Caco-2 (cell line): ENCODE measurements at regions not wholly inside any gene's neighbourhood (a gene's known extent, or its start where the extent isn't known, plus 50 kb on each side); places are given as distances from the start of the nearest gene placed in this dataset.

Experiments used
- BruUV-seq: library from RNA; stranded (reverse); fragments of 400-500 nt; replicated peaks from 2 replicates; lab custom pipeline; 2021; lab: Mats Ljungman, UMichigan
- CTCF ChIA-PET: fragments of 300-600 bp; sonication (Branson Sonifier 250); formaldehyde crosslinking; loops from one replicate; lab custom pipeline; 2022; ENCODE audit warnings: antibody characterized with exemption; lab: Charles Lee
- POLR2A ChIA-PET: fragments of 300-600 bp; sonication (Branson Sonifier 250); formaldehyde crosslinking; loops from one replicate; lab custom pipeline; 2022; ENCODE audit warnings: antibody characterized with exemption; lab: Charles Lee
- DNase-seq, 2 experiments: peaks; one replicate each; pipeline versions ENCODE4 v3.0.0 to v3.0.0-alpha.2; 2020 to 2022
- H3K27me3 ChIP-seq: replicated peaks from 2 replicates; pipeline ENCODE4 v1.6.0; 2011; ENCODE audit warnings: low read length; ENCODE audit not compliant: control insufficient read depth, insufficient read depth
- H3K36me3 ChIP-seq: 2 replicates; pipeline ENCODE4 v1.5.1; 2011; ENCODE audit warnings: low read length; ENCODE audit not compliant: control insufficient read depth, insufficient read depth
- H3K4me1 ChIP-seq: fragments of 250-450 bp; sonication (Bioruptor Pico); 2 replicates; pipeline ENCODE4 v1.5.1; 2020; ENCODE audit warnings: mild to moderate bottlenecking
- H3K4me3 ChIP-seq: 2 replicates; pipeline ENCODE4 v1.5.1; 2011; ENCODE audit warnings: low read depth, mild to moderate bottlenecking, control low read depth, low read length
- H3K9me3 ChIP-seq: fragments of 250-450 bp; sonication (Bioruptor Pico); 2 replicates; pipeline ENCODE4 v1.5.1; 2020; ENCODE audit warnings: mild to moderate bottlenecking, moderate library complexity
- H3K27ac Mint-ChIP-seq: one replicate; pipeline ENCODE4 v1.8.0; 2022; ENCODE audit warnings: mixed read lengths; ENCODE audit not compliant: unreplicated experiment
- H3K27me3 Mint-ChIP-seq: one replicate; pipeline ENCODE4 v1.8.0; 2022; ENCODE audit warnings: mixed read lengths; ENCODE audit not compliant: insufficient read depth, unreplicated experiment
- H3K36me3 Mint-ChIP-seq: one replicate; pipeline ENCODE4 v1.8.0; 2022; ENCODE audit warnings: mild to moderate bottlenecking, mixed read lengths; ENCODE audit not compliant: insufficient read depth, unreplicated experiment
- H3K4me1 Mint-ChIP-seq: one replicate; pipeline ENCODE4 v1.8.0; 2022; ENCODE audit warnings: low read depth, mixed read lengths; ENCODE audit not compliant: unreplicated experiment
- H3K4me3 Mint-ChIP-seq: one replicate; pipeline ENCODE4 v1.8.0; 2022; ENCODE audit warnings: mild to moderate bottlenecking, moderate library complexity, mixed read lengths; ENCODE audit not compliant: unreplicated experiment
- H3K9me3 Mint-ChIP-seq: one replicate; pipeline ENCODE4 v1.8.0; 2022; ENCODE audit warnings: mixed read lengths; ENCODE audit not compliant: unreplicated experiment
- CTCF ChIP-seq, 2 experiments: fragments of 200-600 bp in 1 of 2; IDR thresholded peaks; 1 replicate in 1 of 2; 2 replicates in 1 of 2; pipeline versions ENCODE4 v1.5.1 to v1.8.0; 2011 to 2022; ENCODE audit warnings: antibody characterized with exemption in 1 of 2, control low read depth in 1 of 2, inconsistent platforms in 1 of 2, low read depth in 1 of 2, low read length in 1 of 2, mild to moderate bottlenecking in 1 of 2, moderate library complexity in 1 of 2; ENCODE audit not compliant: insufficient read depth in 1 of 2, severe bottlenecking in 1 of 2, unreplicated experiment in 1 of 2
- intact Hi-C: fragments of 100-400 bp; cut with micrococcal nuclease; formaldehyde crosslinking; loops from one replicate; pipeline ENCODE4 v1.10.0; 2022; ENCODE audit not compliant: unreplicated experiment

- no peak overlapping the region for H3K27ac Mint-ChIP-seq
- POLR2A ChIA-PET: interaction anchor here (0.7 kb wide), 1 partner anchor 23 kb away, joined by 3 read pairs; no protein-coding TSS in a partner anchor
- H3K4me3 Mint-ChIP-seq: no peak overlapping the region
- CTCF ChIA-PET: no interaction called here
- TF ChIP-seq CTCF (IDR thresholded peaks at IDR 0.05; ENCODE audit: insufficient read depth in 1 of 2, low read depth in 1 of 2, low read length in 1 of 2, severe bottlenecking in 1 of 2, unreplicated experiment in 1 of 2): no peak
- Histone ChIP-seq H3K36me3 (no peaks in the 10 kb centered on the region), H3K4me1 (peaks cover 4% of the 10 kb centered on the region; the same call in 1 of the 2 replicates), H3K27me3 (no peaks in the 10 kb centered on the region), H3K4me3 (no peak overlapping the region), H3K9me3 (no peaks in the 10 kb centered on the region)
- no peaks in the 10 kb centered on the region for H3K27me3 Mint-ChIP-seq
- no peak for DNase-seq
- no peaks in the 10 kb centered on the region for H3K9me3 Mint-ChIP-seq
- BruUV-seq: no TSS peak
- peaks cover 9% of the 10 kb centered on the region for H3K36me3 Mint-ChIP-seq
- intact Hi-C loops: no loop called here
- H3K4me1 Mint-ChIP-seq: peaks cover 23% of the 10 kb centered on the region
Observed at GRCh38 chr6:28751963-28752350, 171.8 kb downstream of the TRIM27 start.

GRCh38 chr6:28757429-28758045 is 166.2 kb downstream of the TRIM27 start:
- ChIA-PET POLR2A (no interaction called here), CTCF (no interaction called here)
- no peak for DNase-seq
- Mint-ChIP-seq H3K27me3 (no peaks in the 10 kb centered on the region), H3K4me3 (peak overlapping the region; percentile 88), H3K9me3 (no peaks in the 10 kb centered on the region), H3K4me1 (peaks cover 24% of the 10 kb centered on the region), H3K27ac (peak overlapping the region; percentile 79), H3K36me3 (peaks cover 11% of the 10 kb centered on the region)
- intact Hi-C loops: loop anchor here (1.0 kb wide), 1 partner anchor 37 kb away; no protein-coding TSS in a partner anchor
- H3K27me3 ChIP-seq: no peaks in the 10 kb centered on the region
- peak overlapping the region; percentile 33 for H3K4me3 ChIP-seq
- 0 out of 2 replicates have a peak, but pooled peaks cover 4% of the 10 kb centered on the region for H3K4me1 ChIP-seq
- no peaks in the 10 kb centered on the region for H3K36me3 ChIP-seq
- no peaks in the 10 kb centered on the region for H3K9me3 ChIP-seq
- no TSS peak for BruUV-seq
- no peak for TF ChIP-seq CTCF (IDR thresholded peaks at IDR 0.05; ENCODE audit: insufficient read depth in 1 of 2, low read depth in 1 of 2, low read length in 1 of 2, severe bottlenecking in 1 of 2, unreplicated experiment in 1 of 2)

DNA sequence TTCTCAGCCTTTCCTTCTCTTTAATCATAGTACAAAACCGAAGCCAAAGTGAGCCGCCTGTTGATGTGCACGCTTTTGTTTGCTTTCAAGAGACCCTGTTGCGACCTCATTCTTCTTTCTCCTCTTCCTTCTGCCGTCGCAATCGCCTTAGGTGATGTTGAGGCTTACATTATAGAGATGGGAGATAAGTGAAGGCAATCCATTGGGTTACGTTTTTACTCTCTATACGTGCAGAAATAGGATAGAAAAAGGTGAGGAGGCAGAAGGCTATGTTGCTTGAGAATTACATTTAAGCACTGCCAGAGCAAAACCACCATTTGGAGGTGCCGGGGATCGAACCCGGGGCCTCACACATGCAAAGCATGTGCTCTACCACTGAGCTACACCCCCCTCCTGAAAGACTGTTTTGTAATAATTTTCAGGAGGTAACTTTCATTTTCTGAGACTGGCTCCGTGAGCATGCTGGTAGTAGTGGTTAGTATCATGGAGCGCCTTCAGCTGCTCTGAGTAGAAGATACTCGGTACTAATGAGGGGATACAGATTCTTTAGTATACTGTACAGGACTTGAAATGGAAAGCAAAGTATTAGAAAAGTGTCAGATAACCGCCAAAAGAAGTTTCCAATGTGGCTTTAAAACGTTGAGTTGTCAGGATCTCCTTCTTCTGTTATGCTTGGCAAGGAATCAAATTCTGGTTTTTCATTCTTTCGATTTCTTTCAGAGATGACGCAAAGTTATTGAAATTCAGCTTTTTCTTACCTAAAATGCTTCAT is 165.6 kb downstream of the TRIM27 start:
- ChIA-PET CTCF (no interaction called here), POLR2A (interaction anchor here (1.0 kb wide), 1 partner anchor 423 kb away, joined by 3 read pairs; the partner anchor contains the start of gene ZSCAN31)
- Mint-ChIP-seq H3K4me3 (peak overlapping the region; percentile 88), H3K4me1 (peaks cover 24% of the 10 kb centered on the region), H3K27me3 (no peaks in the 10 kb centered on the region), H3K36me3 (peaks cover 11% of the 10 kb centered on the region), H3K27ac (peak overlapping the region; percentile 79), H3K9me3 (no peaks in the 10 kb centered on the region)
- Histone ChIP-seq H3K9me3 (no peaks in the 10 kb centered on the region), H3K27me3 (no peaks in the 10 kb centered on the region), H3K4me1 (no peaks in the 10 kb centered on the region), H3K36me3 (no peaks in the 10 kb centered on the region), H3K4me3 (peak overlapping the region; percentile 33)
- BruUV-seq: no TSS peak
- peak; percentile 65 to 81 for DNase-seq
- no peak for TF ChIP-seq CTCF (IDR thresholded peaks at IDR 0.05; ENCODE audit: insufficient read depth in 1 of 2, low read depth in 1 of 2, low read length in 1 of 2, severe bottlenecking in 1 of 2, unreplicated experiment in 1 of 2)
- intact Hi-C loops: loop anchor here (1.0 kb wide), 1 partner anchor 36 kb away; no protein-coding TSS in a partner anchor
